GM12872 (cell line): ENCODE measurements at regions not wholly inside any gene's neighbourhood (a gene's known extent, or its start where the extent isn't known, plus 50 kb on each side); places are given as distances from the start of the nearest gene placed in this dataset.

Experiments used
- TF ChIP-seq, protein P1 (sequence below): IDR thresholded peaks from 3 replicates; pipeline ENCODE4 v1.5.1; 2011; ENCODE audit warnings: low read depth, mild to moderate bottlenecking, low read length, moderate library complexity; ENCODE audit not compliant: insufficient read depth

- TF ChIP-seq, protein P1, sequence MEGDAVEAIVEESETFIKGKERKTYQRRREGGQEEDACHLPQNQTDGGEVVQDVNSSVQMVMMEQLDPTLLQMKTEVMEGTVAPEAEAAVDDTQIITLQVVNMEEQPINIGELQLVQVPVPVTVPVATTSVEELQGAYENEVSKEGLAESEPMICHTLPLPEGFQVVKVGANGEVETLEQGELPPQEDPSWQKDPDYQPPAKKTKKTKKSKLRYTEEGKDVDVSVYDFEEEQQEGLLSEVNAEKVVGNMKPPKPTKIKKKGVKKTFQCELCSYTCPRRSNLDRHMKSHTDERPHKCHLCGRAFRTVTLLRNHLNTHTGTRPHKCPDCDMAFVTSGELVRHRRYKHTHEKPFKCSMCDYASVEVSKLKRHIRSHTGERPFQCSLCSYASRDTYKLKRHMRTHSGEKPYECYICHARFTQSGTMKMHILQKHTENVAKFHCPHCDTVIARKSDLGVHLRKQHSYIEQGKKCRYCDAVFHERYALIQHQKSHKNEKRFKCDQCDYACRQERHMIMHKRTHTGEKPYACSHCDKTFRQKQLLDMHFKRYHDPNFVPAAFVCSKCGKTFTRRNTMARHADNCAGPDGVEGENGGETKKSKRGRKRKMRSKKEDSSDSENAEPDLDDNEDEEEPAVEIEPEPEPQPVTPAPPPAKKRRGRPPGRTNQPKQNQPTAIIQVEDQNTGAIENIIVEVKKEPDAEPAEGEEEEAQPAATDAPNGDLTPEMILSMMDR = no peak
Measured at GRCh38 chr21:25170681-25171080, 436.6 kb downstream of the MRPL39 start.

- TF ChIP-seq, protein P1 = no peak
Measured at GRCh38 chr21:25169370-25169769, 437.9 kb downstream of the MRPL39 start.

DNA sequence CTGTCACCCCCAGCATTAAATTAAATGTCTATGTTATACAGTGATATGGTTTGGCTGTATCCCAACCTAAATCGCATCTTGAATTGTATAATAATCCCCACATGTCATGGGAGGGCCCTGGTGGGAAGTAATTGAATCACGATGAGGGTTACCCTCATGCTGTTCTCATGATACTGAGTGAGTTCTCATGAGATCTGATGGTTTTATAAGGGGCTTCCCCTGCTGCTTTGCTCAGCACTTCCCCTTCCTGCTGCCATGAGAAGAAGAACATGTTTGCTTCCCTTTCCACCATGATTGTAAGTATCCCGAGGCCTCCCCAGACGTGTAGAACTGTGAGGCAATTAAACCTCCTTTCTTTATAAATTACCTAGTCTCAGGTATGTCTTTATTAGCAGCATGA lies 445.7 kb downstream of the MRPL39 start:
- TF ChIP-seq, protein P1 = no peak

DNA sequence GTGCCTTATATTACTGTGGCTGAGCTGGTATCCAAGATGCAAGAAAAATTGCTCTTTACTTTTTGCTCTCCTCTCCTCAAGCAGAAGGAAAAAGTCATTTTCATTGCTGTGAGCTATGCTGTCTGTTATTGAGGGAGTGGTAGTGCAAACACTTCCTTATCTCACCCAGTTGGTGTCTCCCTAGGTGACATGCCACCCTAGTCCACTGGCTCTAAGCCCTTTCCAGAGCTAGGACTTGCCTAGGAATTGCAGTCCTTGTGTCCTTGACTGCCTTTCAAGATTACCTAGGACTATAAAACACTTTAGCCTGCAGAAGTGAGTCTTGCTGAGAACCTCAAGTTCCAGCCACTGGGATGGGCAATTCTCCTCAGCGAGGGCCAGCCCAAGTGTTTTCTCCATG lies 458.3 kb downstream of the MRPL39 start:
- TF ChIP-seq, protein P1 = no peak

- TF ChIP-seq, protein P1 = no peak
Measured at GRCh38 chr21:25139414-25139813, 467.9 kb downstream of the MRPL39 start.

DNA sequence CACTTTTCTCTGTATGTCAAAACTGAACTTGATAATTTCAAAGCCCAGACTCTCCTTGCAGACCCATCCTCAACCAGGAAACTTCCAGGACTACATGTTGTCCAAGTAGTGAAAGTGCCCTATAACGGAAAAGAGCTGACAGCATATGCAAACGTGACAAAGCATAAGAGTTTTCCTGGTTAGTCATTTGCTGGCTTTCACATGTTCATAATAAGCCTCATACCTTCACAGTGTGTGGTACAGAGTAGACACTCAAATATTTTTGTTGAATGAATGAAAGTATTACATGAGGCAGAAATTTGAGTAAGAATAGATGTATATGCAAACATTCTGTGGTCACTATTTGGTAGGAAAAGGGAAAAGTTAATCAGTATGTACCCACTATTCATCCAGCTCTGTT lies 473.3 kb downstream of the MRPL39 start:
- TF ChIP-seq, protein P1 = no peak

GRCh38 chr21:25127811-25128210 lies 479.5 kb downstream of the MRPL39 start:
- TF ChIP-seq, protein P1 = no peak

GRCh38 chr21:25127007-25127406 lies 480.3 kb downstream of the MRPL39 start:
- TF ChIP-seq, protein P1 = no peak
